H4 (cell line): ENCODE measurements at regions not wholly inside any gene's neighbourhood (a gene's known extent, or its start where the extent isn't known, plus 50 kb on each side); places are given as distances from the start of the nearest gene placed in this dataset.
A peak's percentile ranks its signal among the peaks of the same experiment; 100 is the strongest.
"Not testable (repeated sequence)": the region's sequence is repeated elsewhere in the genome, so short reads cannot be mapped to it uniquely, and the experiment has no call there.

Source experiments
- DNase-seq: peaks from one replicate; pipeline ENCODE4 v3.0.0-alpha.2; 2015; ENCODE audit warnings: low spot score

GRCh38 chr2:145753966-145754365, 1234.0 kb upstream of the ZEB2 start:
- DNase-seq, result no peak

- DNase-seq, result no peak
Observed at GRCh38 chr2:145753041-145753608, 1233.2 kb upstream of the ZEB2 start.

- DNase-seq, result peak; percentile 91
Observed at GRCh38 chr2:145752091-145752806, 1232.3 kb upstream of the ZEB2 start.

GRCh38 chr2:145751629-145752028, 1231.7 kb upstream of the ZEB2 start:
- DNase-seq, result peak; percentile 65

GRCh38 chr2:145751155-145751554, 1231.2 kb upstream of the ZEB2 start:
- DNase-seq, result no peak

GRCh38 chr2:145750612-145751011, 1230.7 kb upstream of the ZEB2 start:
- DNase-seq, result no peak

- no peak for DNase-seq
Observed at GRCh38 chr2:145750144-145750543, 1230.2 kb upstream of the ZEB2 start.

GRCh38 chr2:145749556-145749955, 1229.6 kb upstream of the ZEB2 start:
- DNase-seq, result no peak

GRCh38 chr2:145748927-145749326, 1229.0 kb upstream of the ZEB2 start:
- DNase-seq, result no peak

- DNase-seq, result no peak
Observed at GRCh38 chr2:145747715-145748114, 1227.8 kb upstream of the ZEB2 start.

- DNase-seq, result not testable (repeated sequence)
Observed at GRCh38 chr2:145745387-145745721, 1225.4 kb upstream of the ZEB2 start.

GRCh38 chr2:145744541-145745386, 1224.8 kb upstream of the ZEB2 start:
- DNase-seq, result peak; percentile 53

- DNase-seq, result no peak
Observed at GRCh38 chr2:145743011-145743410, 1223.1 kb upstream of the ZEB2 start.

- no peak for DNase-seq
Observed at GRCh38 chr2:145741636-145742035, 1221.7 kb upstream of the ZEB2 start.

- no peak for DNase-seq
Observed at GRCh38 chr2:145741181-145741580, 1221.3 kb upstream of the ZEB2 start.

GRCh38 chr2:145740302-145740701, 1220.4 kb upstream of the ZEB2 start:
- peak; percentile 13 for DNase-seq

- no peak for DNase-seq
Observed at GRCh38 chr2:145739681-145740080, 1219.8 kb upstream of the ZEB2 start.

- no peak for DNase-seq
Observed at GRCh38 chr2:145736871-145737270, 1217.0 kb upstream of the ZEB2 start.

GRCh38 chr2:145731467-145731866, 1211.5 kb upstream of the ZEB2 start:
- no peak for DNase-seq

- DNase-seq, result no peak
Observed at GRCh38 chr2:145729993-145730770, 1210.3 kb upstream of the ZEB2 start.

- DNase-seq, result no peak
Observed at GRCh38 chr2:145729481-145729880, 1209.6 kb upstream of the ZEB2 start.

- DNase-seq, result no peak
Observed at GRCh38 chr2:145728511-145728910, 1208.6 kb upstream of the ZEB2 start.
